Activated CD4-positive, alpha-beta T cell treated with anti-CD3 and anti-CD28 coated beads for 4 hours (primary cell): ENCODE measurements at regions not wholly inside any gene's neighbourhood (a gene's known extent, or its start where the extent isn't known, plus 50 kb on each side); places are given as distances from the start of the nearest gene placed in this dataset.

Source experiments
- DNase-seq, 2 donors: peaks; one replicate each; pipeline ENCODE4 v3.0.0-alpha.2; 2020

- no peak for DNase-seq
Measured at GRCh38 chr11:122165607-122166371, 49.8 kb upstream of the BLID start.
